ENCODE measurements at regions not wholly inside any gene's neighbourhood (a gene's known extent, or its start where the extent isn't known, plus 50 kb on each side); places are given as distances from the start of the nearest gene placed in this dataset.

GRCh38 chr4:67162690-67163089, 382.6 kb downstream of the CENPC start:
- TF ChIP-seq YY1 (IDR thresholded peaks at IDR 0.05; ENCODE audit: insufficient read depth, insufficient read length): no peak
- TF ChIP-seq ZNF274 (IDR thresholded peaks at IDR 0.05; ENCODE audit: low read depth, low read length): no peak
- TF ChIP-seq SUZ12 (IDR thresholded peaks at IDR 0.05; ENCODE audit: extremely low read depth, insufficient read depth, insufficient read length): no peak

Measured in NT2/D1 (cell line).